ENCODE measurements at regions not wholly inside any gene's neighbourhood (a gene's known extent, or its start where the extent isn't known, plus 50 kb on each side); places are given as distances from the start of the nearest gene placed in this dataset.

DNA sequence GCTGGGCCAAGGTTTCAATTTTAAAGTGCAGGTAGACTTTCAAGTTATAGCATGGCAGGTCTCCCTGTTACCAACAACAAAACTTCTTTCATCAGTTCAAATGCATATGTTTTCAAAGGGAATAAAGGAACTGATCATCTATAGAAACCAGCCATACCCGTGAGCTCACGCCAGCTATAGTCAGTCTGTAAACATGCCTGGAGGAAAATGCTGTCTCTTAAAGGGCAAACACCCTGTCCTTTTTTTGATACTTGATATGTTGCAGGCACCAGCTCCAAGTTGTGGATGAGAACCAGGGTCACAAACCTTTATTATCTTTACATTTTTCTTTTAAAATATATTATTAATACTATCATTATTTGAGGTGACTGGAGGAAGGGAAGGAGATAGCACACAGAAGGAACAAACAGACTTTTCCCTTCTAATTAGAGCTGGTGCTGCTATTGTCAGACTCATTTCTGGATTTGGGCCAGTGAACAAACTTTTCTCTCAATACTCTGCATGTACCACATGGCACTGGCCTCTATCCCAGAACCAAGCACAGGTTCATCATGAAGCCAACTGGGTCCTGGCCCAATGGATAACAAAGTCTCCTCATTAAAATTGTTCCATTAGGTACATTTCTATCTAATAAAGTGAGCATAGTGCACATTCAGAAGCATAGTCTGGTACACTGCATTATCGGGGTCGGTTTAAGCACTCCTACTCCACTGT lies 1102.4 kb downstream of the SORCS3 start:
- TF ChIP-seq, protein P1, sequence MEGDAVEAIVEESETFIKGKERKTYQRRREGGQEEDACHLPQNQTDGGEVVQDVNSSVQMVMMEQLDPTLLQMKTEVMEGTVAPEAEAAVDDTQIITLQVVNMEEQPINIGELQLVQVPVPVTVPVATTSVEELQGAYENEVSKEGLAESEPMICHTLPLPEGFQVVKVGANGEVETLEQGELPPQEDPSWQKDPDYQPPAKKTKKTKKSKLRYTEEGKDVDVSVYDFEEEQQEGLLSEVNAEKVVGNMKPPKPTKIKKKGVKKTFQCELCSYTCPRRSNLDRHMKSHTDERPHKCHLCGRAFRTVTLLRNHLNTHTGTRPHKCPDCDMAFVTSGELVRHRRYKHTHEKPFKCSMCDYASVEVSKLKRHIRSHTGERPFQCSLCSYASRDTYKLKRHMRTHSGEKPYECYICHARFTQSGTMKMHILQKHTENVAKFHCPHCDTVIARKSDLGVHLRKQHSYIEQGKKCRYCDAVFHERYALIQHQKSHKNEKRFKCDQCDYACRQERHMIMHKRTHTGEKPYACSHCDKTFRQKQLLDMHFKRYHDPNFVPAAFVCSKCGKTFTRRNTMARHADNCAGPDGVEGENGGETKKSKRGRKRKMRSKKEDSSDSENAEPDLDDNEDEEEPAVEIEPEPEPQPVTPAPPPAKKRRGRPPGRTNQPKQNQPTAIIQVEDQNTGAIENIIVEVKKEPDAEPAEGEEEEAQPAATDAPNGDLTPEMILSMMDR (IDR thresholded peaks at IDR 0.05): no peak
- TF ChIP-seq ZFX (IDR thresholded peaks at IDR 0.05; ENCODE audit: borderline replicate concordance): no peak

All from 22Rv1 (cell line).